ENCODE measurements at regions not wholly inside any gene's neighbourhood (a gene's known extent, or its start where the extent isn't known, plus 50 kb on each side); places are given as distances from the start of the nearest gene placed in this dataset.

- TF ChIP-seq, protein P1, sequence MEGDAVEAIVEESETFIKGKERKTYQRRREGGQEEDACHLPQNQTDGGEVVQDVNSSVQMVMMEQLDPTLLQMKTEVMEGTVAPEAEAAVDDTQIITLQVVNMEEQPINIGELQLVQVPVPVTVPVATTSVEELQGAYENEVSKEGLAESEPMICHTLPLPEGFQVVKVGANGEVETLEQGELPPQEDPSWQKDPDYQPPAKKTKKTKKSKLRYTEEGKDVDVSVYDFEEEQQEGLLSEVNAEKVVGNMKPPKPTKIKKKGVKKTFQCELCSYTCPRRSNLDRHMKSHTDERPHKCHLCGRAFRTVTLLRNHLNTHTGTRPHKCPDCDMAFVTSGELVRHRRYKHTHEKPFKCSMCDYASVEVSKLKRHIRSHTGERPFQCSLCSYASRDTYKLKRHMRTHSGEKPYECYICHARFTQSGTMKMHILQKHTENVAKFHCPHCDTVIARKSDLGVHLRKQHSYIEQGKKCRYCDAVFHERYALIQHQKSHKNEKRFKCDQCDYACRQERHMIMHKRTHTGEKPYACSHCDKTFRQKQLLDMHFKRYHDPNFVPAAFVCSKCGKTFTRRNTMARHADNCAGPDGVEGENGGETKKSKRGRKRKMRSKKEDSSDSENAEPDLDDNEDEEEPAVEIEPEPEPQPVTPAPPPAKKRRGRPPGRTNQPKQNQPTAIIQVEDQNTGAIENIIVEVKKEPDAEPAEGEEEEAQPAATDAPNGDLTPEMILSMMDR (conservative IDR thresholded peaks at IDR 0.05): no peak
- H3K27ac ChIP-seq: no peak overlapping the region
Observed at GRCh38 chr6:138008791-138009190, 98.4 kb downstream of the PERP start.

- TF ChIP-seq, protein P1 (conservative IDR thresholded peaks at IDR 0.05): no peak
- no peak overlapping the region for H3K27ac ChIP-seq
Observed at GRCh38 chr6:138011413-138011812, 95.8 kb downstream of the PERP start.

DNA sequence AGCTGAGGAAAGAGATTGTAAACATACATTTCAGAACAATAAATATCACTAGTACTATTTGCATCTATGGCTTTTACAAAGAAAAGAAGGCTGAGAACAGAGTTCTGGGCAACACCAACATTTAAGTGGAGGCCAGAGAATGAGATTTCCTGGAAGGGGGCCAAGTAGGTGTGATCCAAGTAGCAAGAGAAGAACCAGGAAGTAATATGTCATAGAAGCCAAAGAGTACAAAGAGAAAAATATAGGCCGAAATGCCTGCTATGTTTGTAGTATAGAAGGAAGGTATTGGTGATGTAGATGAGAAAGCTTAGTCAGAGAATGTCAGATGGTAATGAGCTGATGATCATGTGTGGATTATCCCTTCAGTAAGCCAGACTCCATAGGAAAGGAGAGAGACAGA is 94.5 kb downstream of the PERP start:
- TF ChIP-seq, protein P1 (conservative IDR thresholded peaks at IDR 0.05): no peak
- H3K27ac ChIP-seq: no peak overlapping the region

- no peak overlapping the region for H3K27ac ChIP-seq
- TF ChIP-seq, protein P1 (conservative IDR thresholded peaks at IDR 0.05): no peak
Observed at GRCh38 chr6:138013959-138014358, 93.3 kb downstream of the PERP start.

DNA sequence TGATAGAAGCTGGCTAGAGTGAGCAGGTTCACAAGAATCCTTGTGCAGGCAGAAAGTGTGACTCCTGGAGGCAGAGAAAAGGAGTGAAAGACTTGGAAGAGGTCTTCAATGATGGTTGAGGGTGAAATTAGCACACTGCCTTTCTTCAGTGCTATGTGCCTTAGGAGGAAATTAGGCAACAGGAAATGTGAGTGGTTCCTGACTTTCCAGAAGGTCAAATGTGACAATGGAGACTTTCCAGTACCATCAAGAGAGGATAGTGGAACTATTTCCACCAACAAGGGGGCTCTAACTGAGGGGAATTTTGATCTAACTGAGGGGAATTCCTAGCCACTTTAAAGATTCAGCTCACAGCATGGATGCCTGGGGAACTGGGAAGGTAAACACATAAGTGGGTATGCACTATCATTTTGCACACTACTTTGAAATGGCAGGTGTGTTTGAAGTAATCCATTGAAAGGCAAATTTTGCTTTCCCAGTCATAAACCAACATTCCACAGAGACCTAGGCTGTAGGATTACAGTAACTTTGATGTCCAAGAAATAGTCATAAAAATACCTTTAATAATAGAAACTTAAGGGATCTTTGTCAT is 90.0 kb downstream of the PERP start:
- TF ChIP-seq, protein P1 (conservative IDR thresholded peaks at IDR 0.05): no peak
- no peak overlapping the region for H3K27ac ChIP-seq

DNA sequence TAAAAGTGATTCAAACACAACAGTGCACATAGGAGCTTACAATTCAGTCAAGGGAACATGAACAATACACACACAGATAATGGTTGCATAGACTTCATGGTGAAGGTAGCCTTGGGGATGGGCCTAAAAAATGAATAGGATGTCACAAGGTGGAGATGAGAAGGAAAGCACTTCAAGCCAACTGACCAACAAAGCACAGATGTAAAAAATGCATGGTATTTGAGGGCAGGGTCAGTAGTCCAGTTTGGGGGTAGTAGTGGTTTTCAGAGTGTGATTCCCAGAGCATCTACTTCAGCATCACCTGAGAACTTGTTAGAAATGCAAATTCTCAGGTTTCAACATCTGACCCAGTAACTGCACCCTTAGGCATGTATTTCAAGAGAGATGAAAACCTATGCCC is 88.9 kb downstream of the PERP start:
- TF ChIP-seq, protein P1 (conservative IDR thresholded peaks at IDR 0.05): no peak
- H3K27ac ChIP-seq: no peak overlapping the region

DNA sequence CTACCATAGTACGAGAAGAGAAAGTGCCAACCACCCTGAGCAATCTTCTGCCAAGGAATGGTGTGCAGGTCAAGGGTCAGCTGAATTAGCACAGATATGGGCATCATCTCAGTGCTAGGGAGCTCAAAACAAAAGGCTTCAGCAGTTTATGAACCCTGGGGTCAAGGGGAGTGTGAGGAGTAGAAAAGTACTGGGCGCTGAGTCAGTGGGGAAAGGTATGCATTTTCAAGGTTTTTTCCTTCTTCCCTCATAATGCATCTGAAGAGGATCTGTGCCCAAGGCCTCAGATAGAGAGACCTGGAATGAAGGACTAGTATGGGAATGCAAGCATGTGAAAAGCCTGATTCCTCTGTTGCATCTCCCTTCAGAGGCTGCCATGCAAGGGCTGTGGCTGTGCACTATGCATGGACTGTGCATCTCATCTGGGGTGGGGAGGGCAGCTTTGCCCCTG is 81.7 kb downstream of the PERP start:
- TF ChIP-seq, protein P1 (conservative IDR thresholded peaks at IDR 0.05): no peak
- no peak overlapping the region for H3K27ac ChIP-seq

Measured in VCaP (cell line).